HepG2 (cell line): ENCODE measurements at regions not wholly inside any gene's neighbourhood (a gene's known extent, or its start where the extent isn't known, plus 50 kb on each side); places are given as distances from the start of the nearest gene placed in this dataset.

Source experiments
- ATF7 ChIP-seq, 2 experiments: fragments of 450-650 bp in 1 of 2; sonication (generic) in 1 of 2; formaldehyde crosslinking in 1 of 2; IDR thresholded peaks; 2 replicates each; pipeline versions ENCODE4 v1.4.0 to v1.6.1; 2016 to 2020; ENCODE audit warnings: antibody characterized with exemption in 1 of 2, mild to moderate bottlenecking in 1 of 2, missing genetic modification reagents in 1 of 2
- ZNF335 ChIP-seq: sonication (generic); formaldehyde crosslinking; IDR thresholded peaks from 2 replicates; pipeline ENCODE4 v1.4.0; 2020; ENCODE audit warnings: missing genetic modification reagents
- TF ChIP-seq, protein P1 (sequence below): IDR thresholded peaks from 2 replicates; pipeline ENCODE4 v1.6.1; 2016

GRCh38 chrY:11334151-11334550 lies 1366.9 kb upstream of the USP9Y start (continued):
- TF ChIP-seq, protein P1, sequence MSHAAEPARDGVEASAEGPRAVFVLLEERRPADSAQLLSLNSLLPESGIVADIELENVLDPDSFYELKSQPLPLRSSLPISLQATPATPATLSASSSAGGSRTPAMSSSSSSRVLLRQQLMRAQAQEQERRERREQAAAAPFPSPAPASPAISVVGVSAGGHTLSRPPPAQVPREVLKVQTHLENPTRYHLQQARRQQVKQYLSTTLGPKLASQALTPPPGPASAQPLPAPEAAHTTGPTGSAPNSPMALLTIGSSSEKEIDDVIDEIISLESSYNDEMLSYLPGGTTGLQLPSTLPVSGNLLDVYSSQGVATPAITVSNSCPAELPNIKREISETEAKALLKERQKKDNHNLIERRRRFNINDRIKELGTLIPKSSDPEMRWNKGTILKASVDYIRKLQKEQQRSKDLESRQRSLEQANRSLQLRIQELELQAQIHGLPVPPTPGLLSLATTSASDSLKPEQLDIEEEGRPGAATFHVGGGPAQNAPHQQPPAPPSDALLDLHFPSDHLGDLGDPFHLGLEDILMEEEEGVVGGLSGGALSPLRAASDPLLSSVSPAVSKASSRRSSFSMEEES (CRISPR knock-in tag), result no peak
- TF ChIP-seq ZNF335 (CRISPR knock-in tag) (no peak), ATF7 (IDR thresholded peaks at IDR 0.05) (no peak), ATF7 (CRISPR knock-in tag; IDR thresholded peaks at IDR 0.05) (no peak)
